Astrocyte (in vitro differentiated cells and primary cell): ENCODE measurements at regions not wholly inside any gene's neighbourhood (a gene's known extent, or its start where the extent isn't known, plus 50 kb on each side); places are given as distances from the start of the nearest gene placed in this dataset.

Source experiments
- CTCF ChIP-seq: IDR thresholded peaks from 2 replicates; pipeline ENCODE4 v1.5.1; 2011; ENCODE audit warnings: low read depth, mild to moderate bottlenecking, inconsistent platforms, low read length, moderate library complexity; ENCODE audit not compliant: insufficient read depth
- EZH2 ChIP-seq: IDR thresholded peaks from 2 replicates; pipeline ENCODE4 v1.6.1; 2012; ENCODE audit warnings: mild to moderate bottlenecking, low read length, inconsistent platforms; ENCODE audit not compliant: insufficient read depth

GRCh38 chr4:81319657-81320056, 104.6 kb upstream of the PRKG2 start:
- TF ChIP-seq CTCF (no peak), EZH2 (no peak)
